Neural cell (in vitro differentiated cells): ENCODE measurements at regions not wholly inside any gene's neighbourhood (a gene's known extent, or its start where the extent isn't known, plus 50 kb on each side); places are given as distances from the start of the nearest gene placed in this dataset.

Experiments
- H2AFZ ChIP-seq: fragments of 200-600, 300-800 bp; sonication (generic), shearing (Covaris generic); 2 replicates; pipeline ENCODE4 v1.6.0; 2014; ENCODE audit warnings: low read depth, mild to moderate bottlenecking, antibody characterized with exemption, low read length, moderate library complexity
- H3F3A ChIP-seq: fragments of 200-600 bp; shearing (Covaris generic); 2 replicates; pipeline ENCODE4 v1.6.1; 2016; ENCODE audit warnings: mild to moderate bottlenecking, moderate library complexity, mixed read lengths, antibody characterized with exemption, low read length; ENCODE audit not compliant: insufficient read depth, poor library complexity, severe bottlenecking
- H3K27ac ChIP-seq: fragments of 200-600, 300-800 bp; sonication (generic), shearing (Covaris generic); 2 replicates; pipeline ENCODE4 v1.5.1; 2014; ENCODE audit warnings: mild to moderate bottlenecking, low read length, moderate library complexity
- H3K27me3 ChIP-seq: fragments of 300-800, 200-600 bp; sonication (generic), shearing (Covaris generic); 2 replicates; pipeline ENCODE4 v1.6.0; 2014; ENCODE audit warnings: mild to moderate bottlenecking, low read depth, low read length, moderate library complexity; ENCODE audit not compliant: insufficient read depth
- H3K36me3 ChIP-seq: fragments of 300-800, 200-600 bp; sonication (generic), shearing (Covaris generic); 2 replicates; pipeline ENCODE4 v1.5.1; 2014; ENCODE audit warnings: mild to moderate bottlenecking, antibody characterized with exemption, low read length, moderate library complexity; ENCODE audit not compliant: insufficient read depth
- H3K4me2 ChIP-seq: fragments of 300-800, 200-600 bp; sonication (generic), shearing (Covaris generic); 2 replicates; pipeline ENCODE4 v1.6.0; 2014; ENCODE audit warnings: mild to moderate bottlenecking, low read length
- H3K4me3 ChIP-seq: fragments of 300-800, 200-600 bp; sonication (generic), shearing (Covaris generic); 2 replicates; pipeline ENCODE4 v1.5.1; 2014; ENCODE audit warnings: mild to moderate bottlenecking, low read length, moderate library complexity
- H3K79me2 ChIP-seq: fragments of 200-600 bp; shearing (Covaris generic); replicated peaks from 2 replicates; pipeline ENCODE4 v1.6.0; 2014; ENCODE audit warnings: mild to moderate bottlenecking, low read length, moderate library complexity; ENCODE audit not compliant: insufficient read depth
- H3K9ac ChIP-seq: fragments of 300-800, 200-600 bp; sonication (generic), shearing (Covaris generic); 2 replicates; pipeline ENCODE4 v1.6.1; 2016; ENCODE audit warnings: mild to moderate bottlenecking, low read length, mixed read lengths
- H3K9me2 ChIP-seq: fragments of 200-600 bp; shearing (Covaris generic); 2 replicates; pipeline ENCODE4 v1.6.1; 2016; ENCODE audit warnings: mild to moderate bottlenecking, low read length, mixed read lengths; ENCODE audit not compliant: insufficient read depth
- H3K9me3 ChIP-seq: fragments of 200-600, 300-800 bp; sonication (generic), shearing (Covaris generic); 2 replicates; pipeline ENCODE4 v1.6.1; 2016; ENCODE audit warnings: mild to moderate bottlenecking, mixed run types, low read length, moderate library complexity, mixed read lengths
- H4K20me1 ChIP-seq: fragments of 200-600 bp; shearing (Covaris generic); 2 replicates; pipeline ENCODE4 v1.6.1; 2016; ENCODE audit warnings: mild to moderate bottlenecking, mixed run types; ENCODE audit not compliant: insufficient read depth
- CTCF ChIP-seq: fragments of 450-650 bp; IDR thresholded peaks from 2 replicates; pipeline ENCODE4 v1.5.1; 2014; ENCODE audit warnings: antibody characterized with exemption, mild to moderate bottlenecking, moderate library complexity; ENCODE audit not compliant: poor library complexity, severe bottlenecking
- EP300 ChIP-seq: fragments of 450-650 bp; conservative IDR thresholded peaks from 2 replicates; pipeline ENCODE4 v1.6.1; 2014; ENCODE audit warnings: antibody characterized with exemption, mild to moderate bottlenecking, moderate library complexity; ENCODE audit not compliant: poor library complexity, severe bottlenecking
- EZH2 ChIP-seq: fragments of 200-600, 300-800 bp; shearing (Covaris generic), sonication (generic); IDR thresholded peaks from 2 replicates; pipeline ENCODE4 v1.6.1; 2014; ENCODE audit warnings: antibody characterized with exemption, low read length, borderline replicate concordance, mild to moderate bottlenecking; ENCODE audit not compliant: insufficient read depth, poor library complexity, severe bottlenecking
- MXI1 ChIP-seq: fragments of 450-650 bp; conservative IDR thresholded peaks from 2 replicates; pipeline ENCODE4 v1.6.1; 2014; ENCODE audit warnings: antibody characterized with exemption, mild to moderate bottlenecking; ENCODE audit not compliant: poor library complexity, severe bottlenecking
- POLR2AphosphoS5 ChIP-seq: IDR thresholded peaks from 2 replicates; pipeline ENCODE4 v1.6.1; 2012
- RAD21 ChIP-seq: fragments of 450-650 bp; conservative IDR thresholded peaks from 2 replicates; pipeline ENCODE4 v1.6.1; 2014; ENCODE audit warnings: antibody characterized with exemption, mild to moderate bottlenecking, moderate library complexity
- REST ChIP-seq: IDR thresholded peaks from 2 replicates; pipeline ENCODE4 v1.6.1; 2012; ENCODE audit warnings: borderline replicate concordance
- SMC3 ChIP-seq: fragments of 450-650 bp; conservative IDR thresholded peaks from 2 replicates; pipeline ENCODE4 v1.6.1; 2014; ENCODE audit warnings: antibody characterized with exemption, mild to moderate bottlenecking, moderate library complexity; ENCODE audit not compliant: poor library complexity
- TAF1 ChIP-seq: IDR thresholded peaks from 2 replicates; pipeline ENCODE4 v1.6.1; 2012; ENCODE audit warnings: low read depth

- Histone ChIP-seq H3K9me2 (no peaks in the 10 kb centered on the region), H3K79me2 (no peaks in the 10 kb centered on the region), H3K27me3 (no peaks in the 10 kb centered on the region), H4K20me1 (no peaks in the 10 kb centered on the region), H2AFZ (no peak overlapping the region), H3K4me2 (no peak overlapping the region), H3F3A (no peaks in the 10 kb centered on the region), H3K9ac (no peak overlapping the region), H3K27ac (no peak overlapping the region), H3K9me3 (no peaks in the 10 kb centered on the region), H3K4me3 (no peak overlapping the region), H3K36me3 (no peaks in the 10 kb centered on the region)
- TF ChIP-seq EZH2 (no peak), CTCF (no peak), EP300 (no peak), MXI1 (no peak), REST (no peak), POLR2AphosphoS5 (no peak), RAD21 (no peak), TAF1 (no peak), SMC3 (no peak)
Measured at GRCh38 chr2:237180187-237180586, 94.5 kb downstream of the COPS8 start.

- TF ChIP-seq SMC3 (no peak), CTCF (no peak)
- Histone ChIP-seq H3K27ac (no peak overlapping the region), H3K9me3 (no peaks in the 10 kb centered on the region), H4K20me1 (no peaks in the 10 kb centered on the region), H3K79me2 (no peaks in the 10 kb centered on the region), H3K4me3 (no peak overlapping the region), H3K36me3 (no peaks in the 10 kb centered on the region), H3K4me2 (no peak overlapping the region), H3K9ac (no peak overlapping the region), H2AFZ (no peak overlapping the region), H3F3A (no peaks in the 10 kb centered on the region), H3K9me2 (no peaks in the 10 kb centered on the region), H3K27me3 (no peaks in the 10 kb centered on the region)
Measured at GRCh38 chr2:237180987-237181386, 95.3 kb downstream of the COPS8 start.
